Sigmoid colon (tissue), 6 donors: ENCODE measurements at regions not wholly inside any gene's neighbourhood (a gene's known extent, or its start where the extent isn't known, plus 50 kb on each side); places are given as distances from the start of the nearest gene placed in this dataset.
A peak's percentile ranks its signal among the peaks of the same experiment; 100 is the strongest.

ENCODE experiments used
- DNase-seq: peaks from one replicate; pipeline ENCODE4 v3.0.0-alpha.2; 2019
- H3K27ac ChIP-seq, 4 donors: fragments of 200-600 bp; sonication (generic); one replicate each; pipeline ENCODE4 v1.5.1; 2016 to 2019; ENCODE audit warnings: mild to moderate bottlenecking in 1 of 4
- H3K27me3 ChIP-seq, 3 donors: fragments of 200-600 bp; sonication (generic); one replicate each; pipeline ENCODE4 v1.5.1; 2019; ENCODE audit warnings: mild to moderate bottlenecking in 1 of 3
- H3K36me3 ChIP-seq, 4 donors: fragments of 200-600 bp; sonication (generic); one replicate each; pipeline ENCODE4 v1.5.1; 2016 to 2019
- H3K4me1 ChIP-seq, 4 donors: fragments of 200-600 bp; sonication (generic); one replicate each; pipeline ENCODE4 v1.5.1; 2017 to 2019
- H3K4me3 ChIP-seq, 4 donors: fragments of 200-600 bp; sonication (generic); one replicate each; pipeline ENCODE4 v1.5.1; 2017 to 2019; ENCODE audit warnings: mild to moderate bottlenecking in 2 of 4, moderate library complexity in 1 of 4
- H3K9me3 ChIP-seq, 4 donors: fragments of 200-600 bp in 3 of 4; sonication (generic) in 3 of 4; one replicate each; pipeline versions ENCODE4 v1.5.1 to v1.6.1; 2013 to 2019
- EP300 ChIP-seq, 4 donors: sonication (generic); formaldehyde crosslinking; IDR thresholded peaks; one replicate each; pipeline ENCODE4 v1.6.1; 2017; ENCODE audit warnings: antibody characterized with exemption in 4 of 4
- POLR2A ChIP-seq, 2 donors: fragments of 450-650 bp; IDR thresholded peaks; one replicate each; pipeline ENCODE4 v1.6.1; 2016; ENCODE audit warnings: antibody characterized with exemption in 2 of 2, mild to moderate bottlenecking in 2 of 2, moderate library complexity in 2 of 2
- POLR2AphosphoS5 ChIP-seq, 4 donors: sonication (generic); formaldehyde crosslinking; IDR thresholded peaks; one replicate each; pipeline ENCODE4 v1.6.1; 2017; ENCODE audit warnings: antibody characterized with exemption in 4 of 4
- WGBS, 2 donors: extraction: QIAGEN DNeasy Blood & Tissue Kit; methylation state at CpG; one replicate each; pipeline ENCODE4 v1.1.7; 2013; 5-methylcytosine and 5-hydroxymethylcytosine counted together
- intact Hi-C: fragments of 100-400 bp; cut with DNase I; formaldehyde crosslinking; loops from one replicate; pipeline ENCODE4 v1.15.1; 2023
- TF ChIP-seq, protein P1 (sequence below), 4 experiments: fragments of 450-650 bp in 3 of 4; fragments of 200-600 bp in 1 of 4; IDR thresholded peaks; one replicate each; pipeline ENCODE4 v1.5.1; 2016 to 2019; ENCODE audit warnings: antibody characterized with exemption in 4 of 4, mild to moderate bottlenecking in 3 of 4, moderate library complexity in 2 of 4
- donor health status: healthy with polysubstance abuse.
- donor health status: healthy.

DNA sequence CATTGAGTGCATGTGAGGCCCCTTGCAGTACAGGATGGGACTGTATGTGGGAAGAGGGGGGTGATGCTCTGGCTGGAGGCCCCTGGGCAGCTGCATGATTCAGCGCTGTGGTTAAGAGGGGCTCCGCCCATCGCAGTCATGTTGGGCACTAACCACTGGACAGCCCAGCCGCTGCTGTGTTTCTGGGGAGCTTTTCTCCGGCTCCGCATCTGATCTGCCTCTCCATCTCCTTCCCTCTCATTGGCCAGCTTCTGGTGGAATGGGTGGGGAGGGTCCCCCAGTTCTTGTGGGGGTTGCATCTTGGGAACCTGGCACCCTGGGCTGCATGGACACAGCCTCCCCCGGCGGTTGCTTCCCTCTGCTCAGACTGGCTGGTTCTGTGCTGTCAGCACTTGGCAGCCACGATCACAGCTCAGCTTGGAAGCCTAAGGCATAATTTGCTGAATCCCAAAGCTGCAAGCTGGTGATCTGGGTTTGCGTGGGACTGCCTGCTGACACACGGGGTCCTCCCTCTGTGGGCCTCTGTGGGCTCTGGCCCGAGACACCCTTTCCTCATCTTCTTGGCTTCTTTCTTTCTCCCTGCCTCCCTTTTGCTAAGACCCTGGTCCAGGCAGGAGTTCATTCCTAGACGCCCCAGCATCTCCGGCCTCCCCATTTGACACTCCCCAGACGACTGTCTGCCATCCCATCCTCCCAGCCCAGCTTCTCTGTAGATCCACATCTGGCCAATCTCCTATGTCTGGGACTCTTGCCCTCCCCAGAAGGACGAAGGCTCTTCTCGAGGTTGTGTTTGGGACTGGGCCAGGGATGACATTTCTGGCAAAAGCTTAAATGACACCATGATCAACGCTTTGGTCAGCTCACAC lies 168.3 kb downstream of the SEC14L1 start:
- Histone ChIP-seq H3K36me3 (no peaks in the 10 kb centered on the region), H3K27me3 (no peaks in the 10 kb centered on the region), H3K27ac (peak overlapping the region in 3 of 4 donors; percentile 71 to 92 (median 83)), H3K4me1 (peaks cover 0 to 61% (median 47%) of the 10 kb centered on the region in 4 donors), H3K9me3 (no peaks in the 10 kb centered on the region), H3K4me3 (peak overlapping the region in 1 of 4 donors; percentile 18)
- intact Hi-C loops: no loop called here
- 78 to 83% methylated on average over 18 of the region's 18 CpGs for WGBS, 2 donors
- TF ChIP-seq, protein P1, sequence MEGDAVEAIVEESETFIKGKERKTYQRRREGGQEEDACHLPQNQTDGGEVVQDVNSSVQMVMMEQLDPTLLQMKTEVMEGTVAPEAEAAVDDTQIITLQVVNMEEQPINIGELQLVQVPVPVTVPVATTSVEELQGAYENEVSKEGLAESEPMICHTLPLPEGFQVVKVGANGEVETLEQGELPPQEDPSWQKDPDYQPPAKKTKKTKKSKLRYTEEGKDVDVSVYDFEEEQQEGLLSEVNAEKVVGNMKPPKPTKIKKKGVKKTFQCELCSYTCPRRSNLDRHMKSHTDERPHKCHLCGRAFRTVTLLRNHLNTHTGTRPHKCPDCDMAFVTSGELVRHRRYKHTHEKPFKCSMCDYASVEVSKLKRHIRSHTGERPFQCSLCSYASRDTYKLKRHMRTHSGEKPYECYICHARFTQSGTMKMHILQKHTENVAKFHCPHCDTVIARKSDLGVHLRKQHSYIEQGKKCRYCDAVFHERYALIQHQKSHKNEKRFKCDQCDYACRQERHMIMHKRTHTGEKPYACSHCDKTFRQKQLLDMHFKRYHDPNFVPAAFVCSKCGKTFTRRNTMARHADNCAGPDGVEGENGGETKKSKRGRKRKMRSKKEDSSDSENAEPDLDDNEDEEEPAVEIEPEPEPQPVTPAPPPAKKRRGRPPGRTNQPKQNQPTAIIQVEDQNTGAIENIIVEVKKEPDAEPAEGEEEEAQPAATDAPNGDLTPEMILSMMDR (IDR thresholded peaks at IDR 0.05): no peak
- TF ChIP-seq POLR2A (IDR thresholded peaks at IDR 0.05): no peak
- TF ChIP-seq EP300 (IDR thresholded peaks at IDR 0.05): peak in 2 of 4 donors; percentile 61 to 67
- peak; percentile 62 to 92 (median 86) for TF ChIP-seq POLR2AphosphoS5 (IDR thresholded peaks at IDR 0.05)
- DNase-seq: peak; percentile 84

DNA sequence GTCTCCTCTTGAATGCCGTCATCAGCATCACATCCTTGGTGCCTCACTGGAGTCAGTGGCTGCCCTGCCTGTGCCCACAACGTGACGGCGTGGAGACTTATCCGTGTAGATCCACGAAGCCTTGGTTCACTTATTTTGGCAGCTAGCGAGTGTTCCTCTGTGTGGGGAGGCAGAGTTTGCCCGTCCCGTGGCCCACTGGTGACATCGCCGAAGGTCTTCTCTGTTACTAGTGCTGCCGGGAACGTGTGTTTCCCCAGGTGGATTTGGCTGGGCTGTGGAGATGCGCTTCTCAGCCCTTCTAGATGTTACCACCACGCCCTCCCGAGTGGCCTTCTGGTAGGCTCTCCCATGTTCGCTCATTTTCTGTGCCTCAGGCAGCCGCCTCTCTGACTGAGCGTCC lies 169.6 kb downstream of the SEC14L1 start:
- peaks cover 0 to 64% (median 48%) of the 10 kb centered on the region in 4 donors for H3K4me1 ChIP-seq
- TF ChIP-seq POLR2A (IDR thresholded peaks at IDR 0.05) (no peak), POLR2AphosphoS5 (IDR thresholded peaks at IDR 0.05) (no peak), EP300 (IDR thresholded peaks at IDR 0.05) (no peak)
- TF ChIP-seq, protein P1 (IDR thresholded peaks at IDR 0.05): no peak
- H3K9me3 ChIP-seq: no peaks in the 10 kb centered on the region
- H3K4me3 ChIP-seq: no peak overlapping the region
- H3K36me3 ChIP-seq: no peaks in the 10 kb centered on the region
- intact Hi-C loops: no loop called here
- no peaks in the 10 kb centered on the region for H3K27me3 ChIP-seq
- 91 to 96% methylated on average over 19 of the region's 19 CpGs for WGBS, 2 donors
- DNase-seq: no peak
- H3K27ac ChIP-seq: peak overlapping the region in 2 of 4 donors; percentile 83 to 92

DNA sequence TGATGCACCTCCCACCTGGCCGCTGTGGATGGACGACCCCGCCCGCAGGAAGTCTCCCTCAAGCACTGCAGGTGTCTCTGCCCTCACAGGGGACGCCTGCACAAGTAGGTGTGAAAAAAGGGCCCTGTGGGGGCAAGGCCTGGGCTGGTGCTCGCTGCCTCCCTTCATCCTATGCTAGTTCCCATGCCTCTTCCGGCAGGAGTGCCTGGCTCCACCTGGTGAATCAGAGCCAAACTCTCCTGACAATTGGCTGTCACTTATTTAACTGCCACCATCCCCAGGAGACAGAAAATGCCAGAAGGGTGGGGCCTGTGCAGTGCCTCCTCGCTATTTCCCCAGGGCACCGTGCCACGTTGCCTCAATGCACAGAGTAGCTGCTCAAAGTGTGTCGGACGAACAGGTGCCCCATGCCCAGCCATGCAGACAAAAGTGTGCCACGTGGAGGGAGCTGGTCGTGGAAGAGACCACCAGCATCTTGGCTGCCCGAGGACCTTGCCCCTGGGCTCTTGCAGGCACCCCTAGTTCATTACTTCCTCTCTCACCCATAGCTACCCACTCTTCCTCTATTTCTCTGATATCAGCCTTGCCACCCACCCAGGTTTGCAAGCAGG lies 170.7 kb downstream of the SEC14L1 start:
- Histone ChIP-seq H3K4me1 (peaks cover 0 to 74% (median 59%) of the 10 kb centered on the region in 4 donors), H3K9me3 (no peaks in the 10 kb centered on the region), H3K27ac (peak overlapping the region in 1 of 4 donors; percentile 92), H3K27me3 (no peaks in the 10 kb centered on the region), H3K4me3 (no peak overlapping the region), H3K36me3 (no peaks in the 10 kb centered on the region)
- TF ChIP-seq POLR2A (IDR thresholded peaks at IDR 0.05) (no peak), EP300 (IDR thresholded peaks at IDR 0.05) (no peak), POLR2AphosphoS5 (IDR thresholded peaks at IDR 0.05) (no peak)
- TF ChIP-seq, protein P1 (IDR thresholded peaks at IDR 0.05): no peak
- intact Hi-C loops: no loop called here
- DNase-seq: peak; percentile 47
- 18 to 49% methylated on average over 15 of the region's 15 CpGs for WGBS, 2 donors

DNA sequence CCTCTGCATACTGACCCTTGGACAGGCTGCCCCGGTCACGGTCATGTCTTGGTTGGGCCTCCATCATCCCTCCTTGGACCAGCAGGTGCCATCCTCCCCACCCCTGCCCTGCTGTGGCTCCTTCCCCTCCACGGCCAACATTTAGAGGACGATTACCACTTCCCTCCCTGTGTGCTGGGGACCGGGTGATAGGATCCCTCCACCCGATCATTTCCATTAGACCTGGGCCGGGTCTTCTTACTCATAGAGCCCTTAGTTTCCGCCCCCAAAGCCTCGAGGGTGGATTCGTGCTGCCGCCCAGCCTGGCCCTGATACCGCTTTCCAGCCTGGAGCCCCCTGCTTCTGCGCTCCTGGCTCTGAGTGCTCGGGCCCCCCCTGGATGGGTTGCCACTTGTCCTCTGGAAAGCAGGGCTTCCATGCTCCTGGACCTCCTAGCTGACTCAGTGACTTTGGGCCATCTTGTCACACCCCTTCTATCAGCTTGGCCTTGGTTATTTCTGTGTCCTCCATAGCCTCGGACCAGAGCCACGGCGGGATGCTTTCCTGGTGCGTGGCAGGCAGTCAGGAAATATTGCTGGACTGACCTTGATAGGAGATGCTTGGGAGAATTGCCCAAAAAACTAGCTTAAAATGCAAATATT lies 171.4 kb downstream of the SEC14L1 start:
- TF ChIP-seq POLR2A (IDR thresholded peaks at IDR 0.05) (no peak), POLR2AphosphoS5 (IDR thresholded peaks at IDR 0.05) (no peak), EP300 (IDR thresholded peaks at IDR 0.05) (no peak)
- TF ChIP-seq, protein P1 (IDR thresholded peaks at IDR 0.05): no peak
- Histone ChIP-seq H3K27ac (peak overlapping the region in 3 of 4 donors; percentile 73 to 92 (median 78)), H3K4me3 (no peak overlapping the region), H3K4me1 (peaks cover 0 to 76% (median 61%) of the 10 kb centered on the region in 4 donors), H3K36me3 (no peaks in the 10 kb centered on the region), H3K9me3 (no peaks in the 10 kb centered on the region), H3K27me3 (no peaks in the 10 kb centered on the region)
- intact Hi-C loops: no loop called here
- DNase-seq: peak; percentile 58
- 83 to 84% methylated on average over 18 of the region's 18 CpGs for WGBS, 2 donors
